Epithelial cell of proximal tubule (primary cell): ENCODE measurements at regions not wholly inside any gene's neighbourhood (a gene's known extent, or its start where the extent isn't known, plus 50 kb on each side); places are given as distances from the start of the nearest gene placed in this dataset.

Source experiments
- DNase-seq: peaks from one replicate; pipeline ENCODE4 v3.0.0-alpha.2; 2011; ENCODE audit warnings: low read depth
- H3K4me3 ChIP-seq: 2 replicates; pipeline ENCODE4 v1.5.1; 2011; ENCODE audit warnings: low read depth, mild to moderate bottlenecking, low read length
- TF ChIP-seq, protein P1 (sequence below): conservative IDR thresholded peaks from 2 replicates; pipeline ENCODE4 v1.5.1; 2012; ENCODE audit warnings: low read depth, mild to moderate bottlenecking, low read length

DNA sequence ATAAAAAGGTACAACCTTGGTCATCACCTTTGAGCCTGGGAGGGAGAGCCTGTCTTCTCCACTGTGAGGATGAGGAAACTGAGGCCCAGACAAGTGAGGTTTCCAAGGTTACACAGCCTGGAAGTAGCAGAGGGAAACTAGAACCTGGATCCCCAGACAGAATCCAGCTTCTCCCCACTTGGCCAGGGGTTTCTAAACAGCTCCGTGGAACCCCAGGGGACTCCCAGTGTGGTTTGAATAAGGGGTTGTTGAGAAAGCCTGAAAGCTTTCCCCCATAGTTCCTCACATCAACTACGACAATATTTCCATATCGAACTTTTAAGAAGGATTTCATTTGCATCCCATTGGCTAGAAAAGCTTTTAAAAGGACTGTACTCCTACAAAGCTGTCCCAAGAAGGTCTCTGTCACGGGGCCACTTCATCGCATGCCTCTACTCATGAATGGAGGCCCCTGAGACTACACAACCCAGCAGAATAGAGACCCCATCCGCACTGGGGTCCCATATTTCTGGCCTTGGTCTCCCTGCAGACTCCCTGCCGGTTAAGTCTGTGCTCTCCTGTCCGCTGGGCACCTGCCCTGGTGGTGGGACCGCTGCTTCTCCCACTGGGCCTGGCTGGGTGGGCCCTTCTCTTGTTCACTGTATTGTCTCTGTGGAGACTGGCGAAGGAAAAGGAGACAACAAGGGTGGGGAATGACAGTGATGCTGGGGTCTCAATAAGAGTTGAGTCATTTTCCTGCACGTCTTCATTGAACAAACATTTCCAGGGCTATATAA lies 178.5 kb downstream of the SMAD6 start:
- no peak overlapping the region for H3K4me3 ChIP-seq
- no peak for DNase-seq
- TF ChIP-seq, protein P1, sequence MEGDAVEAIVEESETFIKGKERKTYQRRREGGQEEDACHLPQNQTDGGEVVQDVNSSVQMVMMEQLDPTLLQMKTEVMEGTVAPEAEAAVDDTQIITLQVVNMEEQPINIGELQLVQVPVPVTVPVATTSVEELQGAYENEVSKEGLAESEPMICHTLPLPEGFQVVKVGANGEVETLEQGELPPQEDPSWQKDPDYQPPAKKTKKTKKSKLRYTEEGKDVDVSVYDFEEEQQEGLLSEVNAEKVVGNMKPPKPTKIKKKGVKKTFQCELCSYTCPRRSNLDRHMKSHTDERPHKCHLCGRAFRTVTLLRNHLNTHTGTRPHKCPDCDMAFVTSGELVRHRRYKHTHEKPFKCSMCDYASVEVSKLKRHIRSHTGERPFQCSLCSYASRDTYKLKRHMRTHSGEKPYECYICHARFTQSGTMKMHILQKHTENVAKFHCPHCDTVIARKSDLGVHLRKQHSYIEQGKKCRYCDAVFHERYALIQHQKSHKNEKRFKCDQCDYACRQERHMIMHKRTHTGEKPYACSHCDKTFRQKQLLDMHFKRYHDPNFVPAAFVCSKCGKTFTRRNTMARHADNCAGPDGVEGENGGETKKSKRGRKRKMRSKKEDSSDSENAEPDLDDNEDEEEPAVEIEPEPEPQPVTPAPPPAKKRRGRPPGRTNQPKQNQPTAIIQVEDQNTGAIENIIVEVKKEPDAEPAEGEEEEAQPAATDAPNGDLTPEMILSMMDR, result no peak

GRCh38 chr15:66881173-66881905 lies 179.3 kb downstream of the SMAD6 start:
- TF ChIP-seq, protein P1, result no peak

DNA sequence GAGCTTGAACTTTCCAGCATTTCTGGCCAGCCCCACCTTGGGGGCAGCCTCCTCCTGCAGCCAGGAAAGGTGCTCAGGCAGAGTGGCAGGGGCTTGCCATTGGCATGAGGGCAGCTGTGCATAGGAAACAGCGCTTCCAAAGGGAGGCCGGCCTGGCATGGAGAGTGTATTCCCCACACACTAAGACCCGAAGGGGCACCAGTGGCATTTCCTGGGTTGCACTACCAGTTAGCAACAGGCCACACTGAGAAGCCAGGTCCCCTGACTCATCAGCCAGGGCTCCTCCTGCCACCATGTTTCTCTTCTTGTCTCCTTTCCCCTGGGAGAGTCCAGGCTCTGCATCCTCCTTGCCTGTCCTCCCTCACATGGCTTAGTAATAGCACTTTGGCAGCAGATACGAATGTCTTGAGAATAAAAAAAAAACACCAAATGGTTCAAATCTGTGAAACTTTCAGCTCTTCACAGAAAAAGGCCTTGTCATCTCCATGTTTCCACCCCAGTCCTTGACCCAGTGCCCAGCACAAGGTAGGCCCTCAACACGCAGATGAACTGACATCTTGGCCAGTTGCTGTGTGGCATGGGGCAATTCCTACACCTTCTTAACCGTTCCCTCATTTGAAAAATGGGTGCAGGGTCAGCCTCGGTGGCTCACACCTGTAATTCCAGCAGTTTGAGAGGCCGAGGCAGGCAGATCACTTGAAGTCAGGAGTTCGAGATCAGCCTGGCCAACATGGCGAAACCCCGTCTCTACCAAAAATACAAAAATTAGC lies 180.4 kb downstream of the SMAD6 start:
- no peak overlapping the region for H3K4me3 ChIP-seq
- DNase-seq, result no peak
- TF ChIP-seq, protein P1, result no peak

More at GRCh38 chr15:66881173-66881905, 179.3 kb downstream of the SMAD6 start:
- H3K4me3 ChIP-seq, result no peak overlapping the region
- DNase-seq, result no peak

- H3K4me3 ChIP-seq, result no peak overlapping the region
- TF ChIP-seq, protein P1, result no peak
- peak; percentile 100 for DNase-seq
Measured at GRCh38 chr15:66883284-66883911, 181.4 kb downstream of the SMAD6 start.

DNA sequence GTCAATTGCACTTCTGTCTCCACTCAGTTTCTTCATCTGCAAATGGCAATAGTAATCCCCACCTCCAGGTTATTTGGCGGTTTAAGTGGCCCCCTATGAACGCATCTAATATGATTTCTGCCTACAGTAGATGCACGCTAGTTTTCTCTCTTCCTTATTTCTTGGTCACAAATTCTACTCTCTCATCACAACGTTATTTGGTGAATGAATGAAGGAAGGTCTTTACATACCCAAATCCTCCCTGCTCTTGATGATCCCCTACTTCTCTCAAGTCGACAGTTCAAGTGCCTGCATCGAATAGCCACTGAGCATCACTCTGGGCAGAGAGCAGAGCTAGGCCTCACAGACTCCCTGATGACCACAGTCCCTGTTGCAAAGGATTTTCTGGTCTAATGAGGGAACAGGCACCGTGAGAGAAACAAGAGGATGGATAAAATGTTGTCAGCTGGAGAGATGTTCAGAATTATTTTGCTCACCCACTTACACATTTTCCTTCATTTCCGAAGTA lies 181.2 kb upstream of the SMAD3 start:
- no peak overlapping the region for H3K4me3 ChIP-seq
- DNase-seq, result no peak
- TF ChIP-seq, protein P1, result no peak

DNA sequence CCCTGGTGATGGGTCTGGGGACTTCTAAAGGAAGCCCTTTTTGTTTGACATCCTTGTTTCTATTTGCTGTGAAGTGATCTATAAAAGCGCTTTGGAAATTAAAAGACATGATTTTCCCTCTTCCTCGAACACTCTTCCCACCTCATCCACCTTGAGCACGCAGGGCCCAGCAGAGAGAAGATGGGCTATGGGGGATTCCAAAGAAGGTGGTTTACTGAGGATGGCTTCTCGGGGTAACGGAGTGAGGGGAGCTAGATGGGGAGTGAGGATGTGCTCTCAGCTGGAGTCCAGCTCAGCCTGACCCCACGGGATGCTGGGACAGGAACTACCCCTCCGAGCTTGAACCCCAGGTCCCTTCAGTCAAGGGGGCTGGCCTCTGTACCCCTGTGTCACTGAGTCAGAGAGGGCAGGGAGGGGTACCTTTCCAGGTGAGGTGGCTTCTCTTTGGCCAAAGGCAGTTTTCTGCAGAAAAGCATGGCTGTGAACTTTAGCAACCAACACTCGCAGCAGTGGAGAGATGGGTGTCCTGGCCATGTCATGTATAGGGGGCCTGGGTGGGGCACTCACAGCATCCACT lies 180.7 kb upstream of the SMAD3 start:
- no peak for DNase-seq
- no peak overlapping the region for H3K4me3 ChIP-seq
- TF ChIP-seq, protein P1, result no peak
